OCI-LY7 (cell line): ENCODE measurements at regions not wholly inside any gene's neighbourhood (a gene's known extent, or its start where the extent isn't known, plus 50 kb on each side); places are given as distances from the start of the nearest gene placed in this dataset.

Experiments
- BruUV-seq: library from RNA; stranded (reverse); fragments of 400-500 nt; replicated peaks from 2 replicates; lab custom pipeline; 2021; lab: Mats Ljungman, UMichigan
- CTCF ChIA-PET: fragments of 300-600 bp; sonication (Branson Sonifier 250); formaldehyde crosslinking; loops from one replicate; lab custom pipeline; 2022; ENCODE audit warnings: antibody characterized with exemption; ENCODE audit not compliant: unreplicated experiment; lab: Charles Lee
- POLR2A ChIA-PET: fragments of 300-600 bp; sonication (Branson Sonifier 250); formaldehyde crosslinking; loops from one replicate; lab custom pipeline; 2022; ENCODE audit warnings: antibody characterized with exemption; lab: Charles Lee
- DNase-seq: peaks from one replicate; pipeline ENCODE4 v3.0.0-alpha.2; 2015; ENCODE audit warnings: low spot score
- H2AFZ ChIP-seq: fragments of 200-600 bp; sonication (generic), shearing (Covaris generic); 2 replicates; pipeline ENCODE4 v1.6.1; 2014; ENCODE audit warnings: mild to moderate bottlenecking, antibody characterized with exemption, low read length, moderate library complexity
- H3K27ac ChIP-seq: fragments of 200-600 bp; sonication (generic); 2 replicates; pipeline ENCODE4 v1.5.1; 2014; ENCODE audit warnings: mixed run types, low read depth, mild to moderate bottlenecking, moderate library complexity, low read length, inconsistent platforms; ENCODE audit not compliant: poor library complexity, severe bottlenecking
- H3K36me3 ChIP-seq: fragments of 200-600 bp; sonication (generic); 2 replicates; pipeline ENCODE4 v1.6.1; 2014; ENCODE audit warnings: mild to moderate bottlenecking, antibody characterized with exemption, low read length, moderate library complexity, mixed read lengths; ENCODE audit not compliant: insufficient read depth
- H3K4me1 ChIP-seq: fragments of 200-600 bp; sonication (generic); 2 replicates; pipeline ENCODE4 v1.5.1; 2014; ENCODE audit warnings: mild to moderate bottlenecking, low read length; ENCODE audit not compliant: insufficient read depth, poor library complexity, severe bottlenecking
- H3K4me2 ChIP-seq: fragments of 200-600 bp; sonication (generic); 2 replicates; pipeline ENCODE4 v1.6.1; 2014; ENCODE audit warnings: mild to moderate bottlenecking, low read length
- H3K4me3 ChIP-seq: fragments of 200-600 bp; sonication (generic); 2 replicates; pipeline ENCODE4 v1.5.1; 2014; ENCODE audit warnings: mild to moderate bottlenecking, low read depth, low read length; ENCODE audit not compliant: poor library complexity, severe bottlenecking
- H3K79me2 ChIP-seq: fragments of 200-600 bp; sonication (generic); 2 replicates; pipeline ENCODE4 v1.6.1; 2016; ENCODE audit warnings: low read depth, mild to moderate bottlenecking, low read length, moderate library complexity, mixed read lengths; ENCODE audit not compliant: insufficient read depth
- H3K9me2 ChIP-seq: fragments of 200-600 bp; sonication (generic); 2 replicates; pipeline ENCODE4 v1.6.1; 2016; ENCODE audit warnings: mild to moderate bottlenecking, low read length, mixed read lengths; ENCODE audit not compliant: insufficient read depth
- H3K9me3 ChIP-seq: fragments of 200-600 bp; sonication (generic); 2 replicates; pipeline ENCODE4 v1.6.1; 2014; ENCODE audit warnings: mild to moderate bottlenecking, mixed run types, low read length, mixed read lengths
- H4K20me1 ChIP-seq: fragments of 200-600 bp; sonication (generic); 2 replicates; pipeline ENCODE4 v1.6.1; 2014; ENCODE audit warnings: mild to moderate bottlenecking, antibody characterized with exemption, low read length, moderate library complexity, mixed read lengths; ENCODE audit not compliant: insufficient read depth
- CTCF ChIP-seq: fragments of 200-600 bp; sonication (generic); conservative IDR thresholded peaks from 2 replicates; pipeline ENCODE4 v1.5.1; 2014; ENCODE audit warnings: mild to moderate bottlenecking, antibody characterized with exemption, low read length, moderate library complexity, mixed read lengths
- EZH2phosphoT487 ChIP-seq: fragments of 200-600 bp; sonication (generic); IDR thresholded peaks from 2 replicates; pipeline ENCODE4 v1.6.1; 2018; ENCODE audit warnings: low read depth, borderline replicate concordance, mild to moderate bottlenecking, mixed run types, antibody characterized with exemption, low read length, moderate library complexity, mixed read lengths
- intact Hi-C: fragments of 100-400 bp; cut with micrococcal nuclease; formaldehyde crosslinking; loops from one replicate; pipeline ENCODE4 v1.10.0; 2022; ENCODE audit not compliant: unreplicated experiment

- Histone ChIP-seq H3K79me2 (no peaks in the 10 kb centered on the region), H3K4me2 (no peak overlapping the region), H3K36me3 (no peaks in the 10 kb centered on the region), H4K20me1 (no peaks in the 10 kb centered on the region), H3K9me2 (no peaks in the 10 kb centered on the region), H3K4me3 (no peak overlapping the region), H2AFZ (no peak overlapping the region), H3K9me3 (no peaks in the 10 kb centered on the region), H3K27ac (no peak overlapping the region), H3K4me1 (no peaks in the 10 kb centered on the region)
- ChIA-PET CTCF (no interaction called here), POLR2A (interaction anchor here (0.6 kb wide), 1 partner anchor 78 kb away, joined by 3 read pairs; no protein-coding TSS in a partner anchor)
- intact Hi-C loops: no loop called here
- DNase-seq: no peak
- TF ChIP-seq EZH2phosphoT487 (no peak), CTCF (no peak)
- BruUV-seq: no TSS peak
Observed at GRCh38 chr9:29564564-29564963, 1991.3 kb upstream of the C9orf72 start.

- H3K27ac ChIP-seq: no peak overlapping the region
- H3K79me2 ChIP-seq: no peaks in the 10 kb centered on the region
- ChIA-PET POLR2A (no interaction called here), CTCF (no interaction called here)
- H3K36me3 ChIP-seq: no peaks in the 10 kb centered on the region
- no TSS peak for BruUV-seq
- no peaks in the 10 kb centered on the region for H3K9me3 ChIP-seq
- H2AFZ ChIP-seq: no peak overlapping the region
- intact Hi-C loops: no loop called here
- no peaks in the 10 kb centered on the region for H4K20me1 ChIP-seq
- no peak for TF ChIP-seq EZH2phosphoT487
- no peak for TF ChIP-seq CTCF
- H3K4me1 ChIP-seq: no peaks in the 10 kb centered on the region
- H3K4me3 ChIP-seq: no peak overlapping the region
- no peaks in the 10 kb centered on the region for H3K9me2 ChIP-seq
- no peak for DNase-seq
- no peak overlapping the region for H3K4me2 ChIP-seq
Observed at GRCh38 chr9:29575219-29575618, 2001.9 kb upstream of the C9orf72 start.

GRCh38 chr9:29588361-29588760 is 2015.1 kb upstream of the C9orf72 start:
- Histone ChIP-seq H3K36me3 (no peaks in the 10 kb centered on the region), H2AFZ (no peak overlapping the region), H3K9me3 (no peaks in the 10 kb centered on the region), H3K4me3 (no peak overlapping the region), H3K9me2 (no peaks in the 10 kb centered on the region), H3K79me2 (no peaks in the 10 kb centered on the region), H3K4me2 (no peak overlapping the region), H3K4me1 (no peaks in the 10 kb centered on the region), H3K27ac (no peak overlapping the region), H4K20me1 (no peaks in the 10 kb centered on the region)
- intact Hi-C loops: no loop called here
- BruUV-seq: no TSS peak
- TF ChIP-seq CTCF: no peak
- TF ChIP-seq EZH2phosphoT487: no peak
- POLR2A ChIA-PET: interaction anchor here (0.7 kb wide), 1 partner anchor 19 kb away, joined by 3 read pairs; no protein-coding TSS in a partner anchor
- no peak for DNase-seq
- CTCF ChIA-PET: no interaction called here
